GM23338 (cell line): ENCODE measurements at regions not wholly inside any gene's neighbourhood (a gene's known extent, or its start where the extent isn't known, plus 50 kb on each side); places are given as distances from the start of the nearest gene placed in this dataset.
"Not testable (repeated sequence)": the region's sequence is repeated elsewhere in the genome, so short reads cannot be mapped to it uniquely, and the experiment has no call there.

Experiments
- ATAC-seq: fragments of 200-7000 bp; cut with Tn5 transposase; 3 replicates; pipeline ENCODE4 v1.9.1; 2020
- DNase-seq: peaks from one replicate; pipeline ENCODE4 v3.0.0-alpha.2; 2015; ENCODE audit warnings: low spot score
- H2AFZ ChIP-seq: fragments of 200-600 bp; sonication (generic); 2 replicates; pipeline ENCODE4 v1.8.0; 2016; ENCODE audit warnings: antibody characterized with exemption, mild to moderate bottlenecking, moderate library complexity
- H3F3A ChIP-seq: fragments of 200-600 bp; sonication (generic); replicated peaks from 2 replicates; pipeline ENCODE4 v1.8.0; 2017; ENCODE audit warnings: antibody characterized with exemption, mixed run types, low read depth
- H3K27ac ChIP-seq: fragments of 200-600 bp; sonication (generic); 2 replicates; pipeline ENCODE4 v1.6.1; 2016; ENCODE audit warnings: low read depth
- H3K27me3 ChIP-seq: fragments of 200-600 bp; sonication (generic); 2 replicates; pipeline ENCODE4 v1.8.0; 2016; ENCODE audit warnings: mild to moderate bottlenecking, mixed run types, moderate library complexity; ENCODE audit not compliant: insufficient read depth
- H3K36me3 ChIP-seq: fragments of 200-600 bp; sonication (generic); 2 replicates; pipeline ENCODE4 v1.8.0; 2016; ENCODE audit warnings: mild to moderate bottlenecking; ENCODE audit not compliant: insufficient read depth
- H3K4me1 ChIP-seq: fragments of 200-600 bp; sonication (generic); 2 replicates; pipeline ENCODE4 v1.8.0; 2016; ENCODE audit warnings: mild to moderate bottlenecking, moderate library complexity; ENCODE audit not compliant: insufficient read depth
- H3K4me2 ChIP-seq: fragments of 200-600 bp; sonication (generic); 2 replicates; pipeline ENCODE4 v1.7.1; 2017; ENCODE audit warnings: mixed run types
- H3K4me3 ChIP-seq: fragments of 200-600 bp; sonication (generic); 2 replicates; pipeline ENCODE4 v1.6.1; 2016; ENCODE audit warnings: mixed run types
- H3K79me2 ChIP-seq: fragments of 200-600 bp; sonication (generic); replicated peaks from 2 replicates; pipeline ENCODE4 v1.8.0; 2017; ENCODE audit warnings: mild to moderate bottlenecking; ENCODE audit not compliant: insufficient read depth
- H3K9me2 ChIP-seq: fragments of 200-600 bp; sonication (generic); 2 replicates; pipeline ENCODE4 v1.8.0; 2017; ENCODE audit not compliant: insufficient read depth
- H4K20me1 ChIP-seq: fragments of 200-600 bp; sonication (generic); replicated peaks from 2 replicates; pipeline ENCODE4 v1.8.0; 2017; ENCODE audit warnings: mild to moderate bottlenecking; ENCODE audit not compliant: insufficient read depth
- H3K27ac Mint-ChIP-seq: 2 replicates; pipeline ENCODE4 v1.8.0; 2020; ENCODE audit warnings: inconsistent platforms, mild to moderate bottlenecking, moderate library complexity, mixed read lengths
- H3K27me3 Mint-ChIP-seq: 3 replicates; pipeline ENCODE4 v1.8.0; 2022; ENCODE audit warnings: low read depth, mild to moderate bottlenecking, moderate library complexity, mixed read lengths, inconsistent platforms; ENCODE audit not compliant: insufficient read depth, poor library complexity
- H3K36me3 Mint-ChIP-seq: 3 replicates; pipeline ENCODE4 v1.8.0; 2021; ENCODE audit warnings: low read depth, mild to moderate bottlenecking, inconsistent platforms, moderate library complexity, mixed read lengths
- H3K4me1 Mint-ChIP-seq: 3 replicates; pipeline ENCODE4 v1.8.0; 2020; ENCODE audit warnings: mild to moderate bottlenecking, inconsistent platforms, mixed read lengths
- H3K4me3 Mint-ChIP-seq: 3 replicates; pipeline ENCODE4 v1.8.0; 2021; ENCODE audit warnings: moderate library complexity, mild to moderate bottlenecking, inconsistent platforms, mixed read lengths
- H3K9me3 Mint-ChIP-seq: 3 replicates; pipeline ENCODE4 v1.8.0; 2020; ENCODE audit warnings: moderate library complexity, mild to moderate bottlenecking, inconsistent platforms, mixed read lengths
- ETS1 ChIP-seq: IDR thresholded peaks from 2 replicates; pipeline ENCODE4 v1.6.1; 2016; ENCODE audit warnings: antibody characterized with exemption
- JUNB ChIP-seq: IDR thresholded peaks from one replicate; pipeline ENCODE4 v1.6.1; 2016; ENCODE audit warnings: antibody characterized with exemption; ENCODE audit not compliant: unreplicated experiment
- NANOG ChIP-seq: IDR thresholded peaks from 2 replicates; pipeline ENCODE4 v1.6.1; 2016; ENCODE audit warnings: antibody characterized with exemption, borderline replicate concordance
- REST ChIP-seq: IDR thresholded peaks from one replicate; pipeline ENCODE4 v1.6.1; 2018; ENCODE audit warnings: antibody characterized with exemption; ENCODE audit not compliant: unreplicated experiment
- ZNF114 ChIP-seq: fragments of 250-450 bp; sonication (Bioruptor Pico); IDR thresholded peaks from 2 replicates; pipeline ENCODE4 v1.5.0; 2020; ENCODE audit warnings: mild to moderate bottlenecking, moderate library complexity
- ZNF331 ChIP-seq: fragments of 250-450 bp; sonication (Bioruptor Pico); IDR thresholded peaks from 2 replicates; pipeline ENCODE4 v1.5.0; 2020; ENCODE audit warnings: low read depth, mild to moderate bottlenecking, moderate library complexity

- H3K4me1 ChIP-seq: peaks cover 22% of the 10 kb centered on the region
- H2AFZ ChIP-seq: peak overlapping the region; percentile 2; the same call in 1 of the 2 replicates
- Mint-ChIP-seq H3K4me1 (peaks cover 21% of the 10 kb centered on the region), H3K36me3 (no peaks in the 10 kb centered on the region), H3K9me3 (peaks cover 4% of the 10 kb centered on the region; the same call in 2 of the 3 replicates), H3K4me3 (no peak overlapping the region), H3K27ac (no peak overlapping the region), H3K27me3 (peaks cover 4% of the 10 kb centered on the region)
- H4K20me1 ChIP-seq: no peaks in the 10 kb centered on the region
- H3K79me2 ChIP-seq: no peaks in the 10 kb centered on the region
- no peaks in the 10 kb centered on the region for H3K9me2 ChIP-seq
- DNase-seq (peak; percentile 55), ATAC-seq (peak; percentile 71)
- H3F3A ChIP-seq: no peaks in the 10 kb centered on the region
- no peak overlapping the region for H3K27ac ChIP-seq
- TF ChIP-seq REST (no peak), NANOG (peak; percentile 16; the same call in 1 of the 2 replicates), JUNB (no peak)
- peak overlapping the region; percentile 7 for H3K4me2 ChIP-seq
- no peak overlapping the region for H3K4me3 ChIP-seq
- H3K27me3 ChIP-seq: no peaks in the 10 kb centered on the region
- no peaks in the 10 kb centered on the region for H3K36me3 ChIP-seq
These were observed 467.3 kb downstream of the SETD4 start for GRCh38 chr21:35593000-35593502.

- H3K36me3 ChIP-seq, H3K27ac ChIP-seq, H3K36me3 Mint-ChIP-seq, H3K9me3 Mint-ChIP-seq, H2AFZ ChIP-seq, H3K27ac Mint-ChIP-seq, DNase-seq, H3K9me2 ChIP-seq, H3K4me3 ChIP-seq, ATAC-seq, H3K27me3 Mint-ChIP-seq, H3K79me2 ChIP-seq, H3K4me2 ChIP-seq, H3K27me3 ChIP-seq, H3F3A ChIP-seq, H3K4me3 Mint-ChIP-seq, H4K20me1 ChIP-seq: not testable (repeated sequence)
- H3K4me1 ChIP-seq: peaks cover 41% of the 10 kb centered on the region
- peaks cover 42% of the 10 kb centered on the region for H3K4me1 Mint-ChIP-seq
These were observed 470.0 kb downstream of the SETD4 start for GRCh38 chr21:35590284-35590683.

GRCh38 chr21:35587841-35588380 is 472.4 kb downstream of the SETD4 start:
- TF ChIP-seq ETS1 (no peak), ZNF331 (no peak), ZNF114 (CRISPR knock-in tag) (no peak)
- no peaks in the 10 kb centered on the region for H3K27me3 Mint-ChIP-seq
- no peaks in the 10 kb centered on the region for H3K36me3 ChIP-seq
- H4K20me1 ChIP-seq: no peaks in the 10 kb centered on the region
- DNase-seq (no peak), ATAC-seq (no peak)
- no peaks in the 10 kb centered on the region for H3K9me2 ChIP-seq
- H3F3A ChIP-seq: no peaks in the 10 kb centered on the region
- H3K9me3 Mint-ChIP-seq: peaks cover 4% of the 10 kb centered on the region; the same call in 2 of the 3 replicates
- H3K36me3 Mint-ChIP-seq: no peaks in the 10 kb centered on the region
- H3K4me3 Mint-ChIP-seq: no peak overlapping the region
- H3K27ac ChIP-seq: no peak overlapping the region
- H3K4me1 Mint-ChIP-seq: peaks cover 33% of the 10 kb centered on the region
- H3K4me1 ChIP-seq: peaks cover 34% of the 10 kb centered on the region
- no peak overlapping the region for H2AFZ ChIP-seq
- no peaks in the 10 kb centered on the region for H3K27me3 ChIP-seq
- no peak overlapping the region for H3K27ac Mint-ChIP-seq
- H3K79me2 ChIP-seq: no peaks in the 10 kb centered on the region
- no peak overlapping the region for H3K4me2 ChIP-seq
- H3K4me3 ChIP-seq: no peak overlapping the region
